HG02678 (cell line): ENCODE measurements at regions not wholly inside any gene's neighbourhood (a gene's known extent, or its start where the extent isn't known, plus 50 kb on each side); places are given as distances from the start of the nearest gene placed in this dataset.
"Not testable (repeated sequence)": the region's sequence is repeated elsewhere in the genome, so short reads cannot be mapped to it uniquely, and the experiment has no call there.

Source experiments
- ATAC-seq: cut with Tn5 transposase; IDR thresholded peaks from one replicate; pipeline ENCODE4 v1.9.1; 2021; ENCODE audit warnings: mild to moderate bottlenecking, moderate library complexity; ENCODE audit not compliant: unreplicated experiment

DNA sequence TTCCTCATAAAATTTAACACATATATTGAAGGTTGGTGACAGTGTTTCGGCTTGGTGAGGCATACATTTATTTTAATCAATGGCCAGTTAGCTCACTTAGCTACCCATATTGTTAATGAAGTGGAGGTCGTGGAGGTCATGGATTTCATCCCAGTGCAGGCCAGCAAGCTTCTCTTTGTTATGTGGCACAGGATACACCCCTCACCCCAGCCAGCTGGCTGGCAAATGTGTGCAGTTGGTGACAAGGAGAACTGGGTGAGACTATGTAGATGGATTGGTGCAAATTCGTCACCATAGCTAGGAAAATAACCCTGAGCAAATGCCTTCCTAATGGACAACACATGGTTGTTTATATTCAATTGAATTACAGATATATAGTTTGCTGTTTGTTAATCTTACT, 50.5 kb upstream of the FOXP2 start:
- ATAC-seq, result no peak

DNA sequence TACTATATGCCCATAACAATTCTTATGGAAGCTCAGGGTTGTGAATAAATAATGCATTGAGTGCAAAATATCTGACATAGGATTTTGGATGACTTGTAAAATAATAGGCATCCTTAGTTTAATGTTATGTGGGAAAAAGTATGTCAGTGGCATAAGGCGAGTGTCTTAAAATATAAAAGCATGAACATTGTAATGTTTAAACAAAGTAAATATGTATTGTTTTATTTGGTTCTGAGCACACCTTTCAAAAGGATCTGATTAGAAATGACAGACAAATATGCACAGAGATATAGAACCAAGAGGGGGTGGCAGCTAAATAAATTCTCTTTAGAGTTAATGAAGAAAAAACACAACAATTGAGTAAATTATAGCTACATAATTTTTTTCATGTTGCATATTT, 51.3 kb upstream of the FOXP2 start:
- no peak for ATAC-seq

DNA sequence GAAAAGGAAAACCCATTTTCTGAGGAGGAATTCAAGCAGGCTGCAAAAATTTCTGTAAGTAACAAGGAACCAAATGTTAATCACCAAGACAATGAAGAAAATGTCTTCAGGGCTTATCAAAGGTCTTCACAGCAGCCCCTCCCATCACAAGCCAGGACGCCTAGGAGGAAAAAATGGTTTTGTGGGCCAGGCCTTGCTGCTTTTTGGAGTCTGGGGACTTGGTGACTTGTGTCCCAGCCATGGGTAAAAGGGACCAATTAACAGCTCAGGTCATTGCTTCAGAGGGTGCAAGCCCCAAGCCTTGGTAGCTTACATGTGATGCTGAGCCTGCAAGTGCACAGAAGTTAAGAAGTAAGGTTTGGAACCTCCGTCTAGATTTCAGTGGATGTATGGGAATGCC, 55.7 kb upstream of the FOXP2 start:
- ATAC-seq, result no peak

DNA sequence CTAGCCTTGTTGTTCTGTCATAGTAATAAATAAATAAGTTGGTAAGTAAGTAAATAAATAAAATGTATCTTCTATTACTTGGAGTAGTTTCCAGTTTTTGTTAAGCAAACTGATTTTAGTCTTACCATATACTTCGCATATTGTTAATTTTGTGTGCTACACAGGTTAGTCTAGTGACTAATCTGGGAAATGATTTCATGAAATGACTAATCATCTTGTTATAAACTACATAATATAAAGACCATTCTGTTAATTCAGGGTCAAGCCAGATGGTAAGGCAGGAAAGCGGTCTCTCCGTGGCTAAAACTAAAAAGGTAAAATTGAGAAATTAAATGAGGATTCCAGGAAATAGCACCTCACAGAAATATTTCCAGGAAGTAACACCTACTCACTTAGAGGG, 58.5 kb upstream of the FOXP2 start:
- no peak for ATAC-seq

GRCh38 chr7:114354306-114354705, 60.3 kb upstream of the FOXP2 start:
- ATAC-seq, result no peak

DNA sequence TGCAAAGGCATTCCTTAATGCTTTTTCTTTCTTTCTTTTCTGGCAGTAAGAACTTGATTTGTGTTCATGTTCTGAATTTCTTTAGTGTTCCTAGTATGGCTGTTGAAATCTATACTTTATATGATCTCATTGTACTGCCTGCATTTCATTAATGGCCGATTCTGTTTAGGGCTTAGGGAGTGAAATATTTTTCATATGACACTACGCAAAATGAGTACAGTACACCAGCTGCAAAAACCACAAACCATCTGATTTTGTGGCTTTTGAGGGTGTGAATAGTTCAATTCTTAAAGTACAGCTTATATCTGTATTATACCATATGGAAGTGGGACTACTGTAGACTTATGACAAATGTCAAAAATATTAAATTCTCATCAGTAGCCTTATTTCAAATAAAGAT, 69.1 kb upstream of the FOXP2 start:
- ATAC-seq, result no peak

- ATAC-seq, result no peak
Observed at GRCh38 chr7:114343949-114344708, 70.5 kb upstream of the FOXP2 start.

DNA sequence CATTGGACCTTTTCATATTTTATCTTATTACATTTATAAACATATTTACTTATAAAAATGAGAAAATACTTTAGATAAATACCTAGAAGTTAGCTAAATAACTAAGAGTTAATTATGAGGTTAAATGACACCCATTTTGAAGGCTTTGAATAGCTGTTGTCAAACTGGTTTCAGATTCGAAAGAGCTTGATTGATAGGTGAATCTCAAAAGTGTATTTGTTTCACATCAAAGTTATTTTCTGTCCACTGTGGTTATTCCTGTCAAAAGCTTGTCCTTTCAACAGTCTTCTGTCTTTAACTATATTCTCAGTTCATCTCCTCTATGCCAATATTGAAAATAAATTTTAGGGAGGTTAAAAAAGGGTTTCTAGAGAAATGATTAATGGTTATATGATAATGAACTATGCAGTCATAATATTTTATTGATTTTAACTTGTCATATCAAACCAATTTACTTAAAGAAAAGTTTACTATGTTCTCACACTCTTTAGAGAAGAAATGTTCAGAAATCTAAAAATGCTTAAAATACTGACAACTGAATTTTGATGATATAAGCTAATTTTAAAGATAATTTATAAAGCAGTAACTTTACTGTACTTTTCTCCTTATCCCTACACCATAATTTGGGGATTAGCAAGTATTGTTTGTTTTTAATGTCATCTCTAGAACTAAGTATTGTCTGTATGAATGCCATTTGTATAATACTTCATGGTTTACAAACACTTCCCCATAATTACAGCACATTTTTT, 72.0 kb upstream of the FOXP2 start:
- ATAC-seq, result no peak

DNA sequence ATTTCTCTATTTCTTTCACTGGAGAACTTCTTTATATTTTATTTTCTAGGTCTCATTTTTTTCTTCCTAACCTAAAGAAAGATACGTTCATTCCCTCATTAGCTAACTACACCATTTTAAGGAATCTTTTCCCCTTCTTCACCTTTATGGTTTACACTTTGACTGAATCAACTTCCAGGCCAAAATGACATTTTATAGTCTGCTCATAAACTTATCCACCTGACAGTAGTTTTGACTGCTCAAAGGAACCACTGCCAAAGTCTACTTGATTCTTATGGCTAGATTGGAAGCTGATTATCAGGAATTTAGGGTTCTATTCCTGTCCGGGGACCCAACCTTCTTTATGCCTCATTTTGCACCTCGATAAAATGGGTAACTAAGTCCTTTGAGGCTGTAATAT, 73.0 kb upstream of the FOXP2 start:
- ATAC-seq, result no peak

DNA sequence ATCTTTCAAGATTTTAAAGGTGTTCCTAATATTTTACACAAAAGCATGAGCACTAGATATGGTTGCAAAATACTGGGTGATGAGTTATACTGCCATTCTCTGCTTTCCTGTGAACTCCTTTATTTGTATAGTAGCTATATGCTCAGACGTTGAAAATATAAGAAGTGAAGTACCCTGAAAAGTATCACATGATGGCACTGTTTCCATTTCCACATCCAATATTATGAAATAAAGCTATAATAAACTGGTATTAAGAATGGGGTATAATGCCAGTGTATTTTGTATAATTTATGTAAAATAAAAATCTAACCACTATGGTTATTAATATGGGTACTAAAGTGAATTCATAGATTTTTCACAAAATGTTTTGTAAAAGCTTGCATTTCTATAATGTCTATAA, 79.6 kb upstream of the FOXP2 start:
- ATAC-seq, result no peak

DNA sequence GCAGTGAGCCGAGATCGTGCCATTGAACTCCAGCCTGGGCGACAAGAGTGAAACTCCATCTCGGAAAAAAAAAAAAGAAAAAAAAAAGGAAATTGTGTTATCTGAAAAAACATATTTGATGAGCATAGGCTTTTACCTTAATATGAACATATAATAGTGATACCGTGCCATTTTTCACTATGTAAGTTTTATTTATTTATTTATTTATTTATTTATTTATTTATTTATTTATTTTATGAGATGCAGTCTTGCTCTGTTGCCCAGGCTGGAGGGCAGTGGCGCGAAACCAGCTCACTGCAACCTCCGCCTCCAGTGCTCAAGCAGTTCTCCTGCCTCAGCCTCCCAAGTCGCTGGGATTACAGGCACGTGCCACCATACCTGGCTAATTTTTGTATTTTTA, 85.2 kb upstream of the FOXP2 start:
- not testable (repeated sequence) for ATAC-seq

- no peak for ATAC-seq
Observed at GRCh38 chr7:114317450-114318098, 97.0 kb upstream of the FOXP2 start.

DNA sequence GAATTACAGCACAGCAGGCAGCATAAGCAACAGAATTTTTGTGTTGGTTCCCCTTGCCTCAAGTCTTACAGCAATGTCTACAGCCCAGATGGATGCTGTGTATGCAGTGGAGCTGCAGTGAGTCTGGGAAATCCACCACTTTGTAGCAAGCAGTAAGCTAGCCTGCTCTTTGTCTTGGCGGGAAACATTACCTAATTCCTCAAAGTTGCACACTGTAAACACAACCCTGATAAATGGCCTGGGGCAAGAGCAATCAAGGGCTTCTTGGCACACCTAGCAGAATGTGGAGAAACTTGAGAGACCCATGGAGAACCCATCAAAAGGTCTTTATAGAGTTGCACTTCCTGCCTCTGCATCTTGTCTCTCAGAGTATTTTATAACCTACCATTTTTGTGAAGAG, 102.0 kb upstream of the FOXP2 start:
- ATAC-seq, result no peak

- no peak for ATAC-seq
Observed at GRCh38 chr7:114310345-114311110, 104.1 kb upstream of the FOXP2 start.

DNA sequence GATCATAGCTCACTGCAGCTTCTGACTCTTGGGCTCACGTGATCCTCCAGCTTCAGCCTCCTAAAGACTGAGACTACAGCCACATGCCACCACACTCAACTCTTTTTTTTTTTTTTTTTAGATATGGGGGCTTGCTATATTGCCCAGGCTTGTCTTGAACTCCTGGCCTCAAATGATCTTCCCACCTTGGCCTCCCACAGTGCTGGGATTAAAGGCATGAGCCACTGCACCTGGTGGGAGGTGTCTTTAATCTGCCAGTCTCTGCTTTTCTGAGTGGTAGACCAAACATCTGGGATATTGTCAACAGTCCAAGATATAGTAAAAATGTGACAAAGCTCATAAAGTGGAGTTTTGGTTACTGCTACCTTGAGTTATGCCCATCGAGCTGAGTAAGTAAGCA, 104.9 kb upstream of the FOXP2 start:
- ATAC-seq, result no peak

DNA sequence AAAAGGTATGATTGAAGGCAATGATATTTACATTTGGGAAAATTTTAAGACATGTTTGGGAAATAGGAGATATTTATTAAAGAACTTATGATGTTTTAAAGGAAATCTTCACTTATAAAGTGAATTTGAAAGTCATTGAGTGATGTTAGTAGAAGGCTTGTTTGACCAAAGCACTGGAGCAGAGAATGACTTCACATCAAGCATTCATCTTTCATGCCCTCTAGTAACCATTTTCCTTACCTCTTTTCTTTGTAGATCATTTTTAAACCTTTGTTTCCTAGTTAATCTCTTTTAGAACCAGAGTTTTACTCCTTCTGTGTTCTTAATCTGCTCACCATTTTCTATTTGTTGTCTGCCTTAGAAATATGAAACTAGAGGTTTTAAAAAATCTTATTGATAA, 111.3 kb upstream of the FOXP2 start:
- ATAC-seq, result no peak

DNA sequence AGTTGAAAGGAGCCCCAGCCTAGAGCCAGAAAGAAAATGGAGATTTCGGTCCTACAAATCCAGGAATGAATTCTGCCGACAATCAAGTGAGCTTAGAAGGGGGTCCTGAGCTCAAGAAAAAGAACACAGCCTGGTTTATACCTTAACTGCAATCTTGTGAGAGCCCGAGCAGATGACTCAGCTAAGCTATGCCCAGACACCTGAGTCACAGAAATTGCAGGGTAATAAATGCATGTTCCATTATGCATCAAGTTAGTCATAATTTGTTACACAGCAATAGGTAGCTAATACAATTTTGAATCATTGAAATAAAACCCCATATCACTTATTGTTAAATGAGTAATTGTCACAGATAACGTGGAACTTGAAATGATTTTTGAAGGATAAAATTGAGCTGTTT, 111.8 kb upstream of the FOXP2 start:
- no peak for ATAC-seq

DNA sequence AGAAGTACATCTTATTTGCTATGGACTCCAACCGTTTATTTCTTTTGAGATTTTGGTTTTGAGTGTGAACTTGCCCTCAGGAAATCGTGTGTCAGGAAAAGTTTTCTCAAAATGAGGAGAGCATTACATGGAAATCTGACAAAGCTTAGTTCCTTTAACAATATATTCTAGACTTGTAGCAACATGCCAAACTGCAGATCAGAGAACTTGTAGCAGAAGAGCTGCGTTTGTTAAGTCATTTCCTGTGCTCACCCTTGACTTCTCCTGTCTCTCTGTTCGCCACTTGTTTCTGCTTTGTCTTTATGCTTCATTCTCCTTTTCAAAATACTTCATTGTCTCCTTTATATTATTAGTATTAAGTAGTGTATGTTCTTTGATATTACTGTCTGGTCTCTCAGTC, 116.6 kb upstream of the FOXP2 start:
- no peak for ATAC-seq

DNA sequence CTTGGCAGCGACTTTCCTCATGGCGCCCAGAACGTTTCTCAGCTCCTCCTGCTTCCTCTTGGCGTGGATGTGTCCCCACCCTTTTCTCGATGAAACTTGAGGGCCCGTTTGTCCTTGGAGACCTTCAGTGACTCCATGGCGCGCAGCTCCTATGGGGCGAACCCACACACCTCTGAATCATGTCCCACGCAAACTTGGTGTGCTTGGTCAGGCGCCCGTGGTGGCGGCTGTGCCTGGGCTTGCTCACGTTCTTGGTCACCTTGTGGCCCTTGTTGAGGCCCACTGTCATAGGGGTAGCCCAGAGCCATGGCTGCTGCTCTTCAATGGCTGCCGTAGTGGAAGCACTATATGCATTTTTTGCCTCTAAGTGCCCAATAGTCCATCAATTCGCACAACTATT, 117.5 kb upstream of the FOXP2 start:
- ATAC-seq, result no peak

DNA sequence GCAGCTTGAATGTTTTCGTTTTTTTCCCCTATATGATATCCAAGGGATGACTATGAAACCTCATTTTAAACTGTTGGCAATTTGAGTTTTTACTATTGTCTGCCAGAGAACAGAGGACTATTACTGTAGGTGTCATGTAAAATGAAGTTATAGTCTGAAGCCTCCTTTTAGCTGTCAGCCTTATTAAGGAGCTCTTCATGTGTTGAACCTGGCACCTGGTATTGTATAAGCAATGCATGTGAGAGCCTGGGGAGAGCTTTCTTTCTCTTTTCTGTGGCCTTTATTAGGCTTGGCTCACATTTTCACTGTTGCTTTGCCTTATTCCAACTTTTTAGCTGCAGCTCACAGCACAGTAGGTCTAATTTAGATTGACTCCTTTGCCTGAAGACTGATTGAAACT, 119.1 kb upstream of the FOXP2 start:
- no peak for ATAC-seq

DNA sequence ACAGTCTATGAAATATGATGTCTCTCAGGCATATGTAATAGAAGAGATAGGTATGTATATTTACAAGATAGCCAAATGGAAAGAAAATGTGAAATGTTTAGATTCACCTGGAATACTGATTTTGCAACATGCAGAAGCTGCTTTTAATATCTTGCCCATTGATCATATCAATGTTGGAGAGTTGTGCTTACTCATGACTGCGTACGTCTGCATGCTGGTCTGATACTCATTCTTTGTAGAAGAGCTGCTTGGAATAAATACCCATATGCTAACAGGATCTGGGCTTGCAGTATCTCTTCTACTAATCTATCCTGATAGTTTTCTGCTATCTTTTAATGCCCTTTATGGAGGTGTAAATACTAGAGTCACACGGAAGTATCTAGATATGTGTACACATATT, 120.6 kb upstream of the FOXP2 start:
- no peak for ATAC-seq
